ENCODE measurements at regions not wholly inside any gene's neighbourhood (a gene's known extent, or its start where the extent isn't known, plus 50 kb on each side); places are given as distances from the start of the nearest gene placed in this dataset.

DNA sequence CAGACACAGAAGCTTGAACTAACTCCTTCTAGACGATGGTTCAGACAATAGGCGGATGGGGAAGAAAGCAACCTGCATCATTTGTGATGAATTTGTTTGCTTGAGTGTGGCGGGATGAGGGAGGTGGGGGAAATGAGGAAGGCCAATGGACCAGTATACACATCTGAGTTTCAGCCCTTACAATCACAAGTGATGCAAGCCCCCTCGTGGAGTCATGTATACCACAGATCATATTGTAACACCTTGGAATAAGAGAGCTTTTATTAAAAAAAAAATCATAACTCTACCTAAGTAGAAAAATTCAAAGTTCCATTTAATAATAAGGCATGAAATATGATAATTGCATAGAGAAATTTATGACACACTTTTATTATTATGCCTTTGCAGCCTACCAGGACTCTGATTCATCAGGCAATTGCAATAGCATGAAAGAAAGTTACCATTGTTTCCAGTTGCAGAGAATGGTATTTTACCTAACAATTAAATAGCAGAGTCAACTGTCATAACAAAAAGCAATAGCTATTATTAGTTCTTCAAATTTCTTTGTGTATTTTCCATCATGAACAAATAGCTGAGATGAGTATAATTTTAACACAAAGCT lies 230.2 kb upstream of the AKR1E2 start:
- no peak for DNase-seq
- Histone ChIP-seq H3K4me3 (replicated peaks in 1 of 3) (no peak overlapping the region), H3K27me3 (no peaks in the 10 kb centered on the region), H3K36me3 (no peaks in the 10 kb centered on the region), H3K9me3 (no peaks in the 10 kb centered on the region), H3K4me1 (no peaks in the 10 kb centered on the region), H3K27ac (no peak overlapping the region)
- WGBS, 2 donors, result 95% methylated on average over 4 of the region's 4 CpGs
- intact Hi-C loops (cut with DNase I), result no loop called here
- TF ChIP-seq, protein P1, sequence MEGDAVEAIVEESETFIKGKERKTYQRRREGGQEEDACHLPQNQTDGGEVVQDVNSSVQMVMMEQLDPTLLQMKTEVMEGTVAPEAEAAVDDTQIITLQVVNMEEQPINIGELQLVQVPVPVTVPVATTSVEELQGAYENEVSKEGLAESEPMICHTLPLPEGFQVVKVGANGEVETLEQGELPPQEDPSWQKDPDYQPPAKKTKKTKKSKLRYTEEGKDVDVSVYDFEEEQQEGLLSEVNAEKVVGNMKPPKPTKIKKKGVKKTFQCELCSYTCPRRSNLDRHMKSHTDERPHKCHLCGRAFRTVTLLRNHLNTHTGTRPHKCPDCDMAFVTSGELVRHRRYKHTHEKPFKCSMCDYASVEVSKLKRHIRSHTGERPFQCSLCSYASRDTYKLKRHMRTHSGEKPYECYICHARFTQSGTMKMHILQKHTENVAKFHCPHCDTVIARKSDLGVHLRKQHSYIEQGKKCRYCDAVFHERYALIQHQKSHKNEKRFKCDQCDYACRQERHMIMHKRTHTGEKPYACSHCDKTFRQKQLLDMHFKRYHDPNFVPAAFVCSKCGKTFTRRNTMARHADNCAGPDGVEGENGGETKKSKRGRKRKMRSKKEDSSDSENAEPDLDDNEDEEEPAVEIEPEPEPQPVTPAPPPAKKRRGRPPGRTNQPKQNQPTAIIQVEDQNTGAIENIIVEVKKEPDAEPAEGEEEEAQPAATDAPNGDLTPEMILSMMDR (IDR thresholded peaks at IDR 0.05), result no peak
- no peak for TF ChIP-seq POLR2A (IDR thresholded peaks at IDR 0.05)

DNA sequence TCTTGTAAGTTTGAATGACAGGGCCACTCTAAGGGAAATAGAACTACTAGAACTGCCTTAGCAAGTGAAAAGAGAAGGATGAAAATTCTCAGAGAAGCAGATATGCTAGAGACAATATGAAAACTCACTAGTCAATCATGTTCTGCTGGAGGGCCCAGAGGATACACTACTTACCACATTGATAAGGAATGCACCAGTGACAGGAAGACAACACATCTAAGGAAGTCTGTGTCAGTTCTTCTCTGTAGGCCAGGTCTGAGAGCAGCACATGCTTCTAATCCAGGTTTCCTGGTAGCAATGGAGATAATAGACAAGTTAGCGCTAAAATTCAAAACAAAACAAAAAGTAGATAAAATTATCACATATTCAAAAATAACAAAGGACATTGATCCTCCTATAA lies 235.2 kb upstream of the AKR1E2 start:
- DNase-seq, result no peak
- H3K9me3 ChIP-seq, result no peaks in the 10 kb centered on the region
- no peak overlapping the region for H3K27ac ChIP-seq
- intact Hi-C loops (cut with DNase I), result no loop called here
- no peaks in the 10 kb centered on the region for H3K27me3 ChIP-seq
- H3K36me3 ChIP-seq, result no peaks in the 10 kb centered on the region
- WGBS, 2 donors, result 96 to 97% methylated on average over 1 of the region's 1 CpG
- peaks cover 13 to 14% of the 10 kb centered on the region in 2 donors for H3K4me1 ChIP-seq
- no peak overlapping the region for H3K4me3 ChIP-seq (replicated peaks in 1 of 3)
- TF ChIP-seq POLR2A (IDR thresholded peaks at IDR 0.05), result no peak
- TF ChIP-seq, protein P1 (IDR thresholded peaks at IDR 0.05), result no peak

DNA sequence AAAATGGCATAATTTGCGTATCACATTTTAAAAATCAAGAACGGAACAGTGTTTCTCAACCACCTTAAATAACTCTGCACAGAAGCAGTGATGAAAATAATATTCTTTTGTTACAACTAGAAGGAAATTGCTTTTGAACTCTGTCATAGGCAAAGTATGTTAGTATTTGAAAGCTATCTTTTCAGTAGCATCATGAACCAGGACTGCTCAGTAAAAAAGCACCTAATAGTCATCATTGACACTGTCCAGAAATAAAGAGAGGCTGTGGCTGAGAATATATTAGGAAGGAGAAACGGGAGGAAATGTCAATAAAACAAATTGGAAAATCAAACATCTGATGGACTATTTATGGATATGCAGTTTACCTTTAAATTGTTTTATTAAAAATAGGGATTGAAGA lies 237.2 kb upstream of the AKR1E2 start:
- intact Hi-C loops (cut with DNase I), result no loop called here
- Histone ChIP-seq H3K27ac (no peak overlapping the region), H3K27me3 (no peaks in the 10 kb centered on the region), H3K36me3 (no peaks in the 10 kb centered on the region), H3K9me3 (no peaks in the 10 kb centered on the region), H3K4me1 (peaks cover 13 to 14% of the 10 kb centered on the region in 2 donors), H3K4me3 (replicated peaks in 1 of 3) (no peak overlapping the region)
- no peak for DNase-seq
- TF ChIP-seq, protein P1 (IDR thresholded peaks at IDR 0.05), result no peak
- TF ChIP-seq POLR2A (IDR thresholded peaks at IDR 0.05), result no peak
- WGBS, 2 donors, result 93 to 98% methylated on average over 3 of the region's 3 CpGs

DNA sequence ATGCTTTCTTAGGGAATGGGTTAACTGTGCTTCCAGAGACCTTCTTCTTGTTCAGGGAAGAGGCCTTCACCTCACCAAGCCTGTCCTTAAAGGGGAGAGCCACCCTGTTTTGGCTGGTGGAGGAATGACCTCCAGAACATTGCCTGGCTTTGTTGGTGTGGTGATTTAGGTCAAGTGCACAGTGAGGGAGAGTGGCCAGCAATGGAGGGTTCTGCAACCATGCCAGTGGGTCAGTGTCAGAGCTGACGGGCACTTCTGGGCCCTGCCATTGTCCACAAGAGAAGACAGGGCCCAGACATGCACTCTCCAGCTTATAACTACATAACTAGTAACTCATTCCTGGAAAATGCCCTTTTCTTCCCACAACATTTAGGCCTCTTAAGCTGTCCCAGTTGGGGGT lies 238.5 kb upstream of the AKR1E2 start:
- peak; percentile 65 to 68 for DNase-seq
- Histone ChIP-seq H3K27me3 (no peaks in the 10 kb centered on the region), H3K4me3 (replicated peaks in 1 of 3) (no peak overlapping the region), H3K4me1 (peaks cover 13 to 14% of the 10 kb centered on the region in 2 donors), H3K27ac (peak overlapping the region; percentile 75 to 93 (median 75)), H3K9me3 (no peaks in the 10 kb centered on the region), H3K36me3 (no peaks in the 10 kb centered on the region)
- intact Hi-C loops (cut with DNase I), result no loop called here
- TF ChIP-seq POLR2A (IDR thresholded peaks at IDR 0.05), result no peak
- TF ChIP-seq, protein P1 (IDR thresholded peaks at IDR 0.05), result no peak
- WGBS, 2 donors, result 38 to 55% methylated on average over 1 of the region's 1 CpG

DNA sequence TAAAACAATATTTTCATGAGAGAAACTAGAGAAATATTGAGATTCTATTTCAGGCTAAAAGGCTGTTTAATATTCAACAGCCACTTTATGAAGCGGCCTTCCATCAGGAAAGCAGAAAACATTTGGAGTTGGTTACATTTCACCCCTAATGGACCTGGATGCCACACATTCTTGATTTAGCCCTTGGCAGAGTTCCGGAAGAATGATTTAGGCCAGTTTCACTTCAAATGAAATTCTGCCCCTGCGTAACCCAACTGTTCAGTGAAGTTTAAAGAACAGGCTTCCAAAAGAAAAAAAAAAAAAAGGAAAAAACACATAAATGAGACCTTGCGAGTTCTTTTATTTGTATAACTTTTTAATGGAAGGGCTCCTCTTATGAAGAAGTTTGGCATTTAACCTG lies 239.2 kb upstream of the AKR1E2 start:
- TF ChIP-seq, protein P1 (IDR thresholded peaks at IDR 0.05), result no peak
- no peak for TF ChIP-seq POLR2A (IDR thresholded peaks at IDR 0.05)
- no peaks in the 10 kb centered on the region for H3K27me3 ChIP-seq
- no peaks in the 10 kb centered on the region for H3K9me3 ChIP-seq
- DNase-seq, result peak; percentile 57 to 58
- H3K4me3 ChIP-seq (replicated peaks in 1 of 3), result no peak overlapping the region
- WGBS, 2 donors, result 31 to 36% methylated on average over 4 of the region's 4 CpGs
- H3K36me3 ChIP-seq, result no peaks in the 10 kb centered on the region
- intact Hi-C loops (cut with DNase I), result no loop called here
- H3K27ac ChIP-seq, result peak overlapping the region; percentile 75 to 93 (median 75)
- peaks cover 13 to 14% of the 10 kb centered on the region in 2 donors for H3K4me1 ChIP-seq

All from thyroid gland (tissue), 4 donors.